HG03342 (cell line): ENCODE measurements at regions not wholly inside any gene's neighbourhood (a gene's known extent, or its start where the extent isn't known, plus 50 kb on each side); places are given as distances from the start of the nearest gene placed in this dataset.
"Not testable (repeated sequence)": the region's sequence is repeated elsewhere in the genome, so short reads cannot be mapped to it uniquely, and the experiment has no call there.

Experiments
- ATAC-seq: cut with Tn5 transposase; IDR thresholded peaks from one replicate; pipeline ENCODE4 v1.9.1; 2021; ENCODE audit warnings: mild to moderate bottlenecking, moderate library complexity; ENCODE audit not compliant: unreplicated experiment

- ATAC-seq = no peak
These were observed 129.9 kb upstream of the FBXO33 start for GRCh38 chr14:39562175-39562574.

- no peak for ATAC-seq
These were observed 126.3 kb upstream of the FBXO33 start for GRCh38 chr14:39558525-39558924.

DNA sequence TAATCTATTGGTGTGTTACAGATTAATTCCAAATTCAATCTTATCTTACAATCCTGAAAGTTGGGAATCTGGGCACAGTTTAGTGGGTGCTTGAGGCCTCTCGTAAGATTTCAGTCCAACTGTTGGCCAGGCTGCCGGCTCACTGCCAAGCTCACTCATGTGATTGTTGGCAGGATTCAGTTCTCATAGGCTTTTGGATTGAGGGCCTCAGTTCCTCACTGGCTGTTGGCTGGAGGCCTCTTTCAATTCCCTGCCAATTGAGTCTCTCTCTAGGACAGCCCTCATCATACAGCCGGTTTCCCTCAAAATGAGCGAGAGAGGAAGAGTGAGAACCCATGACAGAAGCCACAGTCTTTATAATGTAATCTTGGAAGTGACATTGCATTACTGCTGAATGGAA lies 123.5 kb upstream of the FBXO33 start:
- no peak for ATAC-seq

DNA sequence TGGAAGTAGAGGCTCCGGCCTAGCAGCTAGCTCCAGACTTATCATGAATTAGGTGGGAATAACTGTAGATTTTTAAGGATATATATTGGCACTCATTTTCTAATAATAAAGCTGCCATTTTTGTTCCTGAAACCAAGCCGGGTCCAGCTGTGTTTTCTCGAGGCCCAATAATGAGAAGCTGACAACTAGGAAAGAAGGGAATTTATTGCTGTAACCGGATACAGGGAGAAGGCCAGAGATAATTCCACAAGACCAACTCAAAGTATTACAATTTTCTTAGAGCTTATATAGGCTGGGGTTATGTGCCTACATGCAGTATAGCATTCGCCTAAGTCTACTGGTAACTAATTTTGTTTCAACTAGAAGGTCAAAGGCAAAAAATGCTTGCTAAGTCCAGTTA lies 122.3 kb upstream of the FBXO33 start:
- ATAC-seq = no peak

- ATAC-seq = no peak
These were observed 116.1 kb upstream of the FBXO33 start for GRCh38 chr14:39548358-39548757.

DNA sequence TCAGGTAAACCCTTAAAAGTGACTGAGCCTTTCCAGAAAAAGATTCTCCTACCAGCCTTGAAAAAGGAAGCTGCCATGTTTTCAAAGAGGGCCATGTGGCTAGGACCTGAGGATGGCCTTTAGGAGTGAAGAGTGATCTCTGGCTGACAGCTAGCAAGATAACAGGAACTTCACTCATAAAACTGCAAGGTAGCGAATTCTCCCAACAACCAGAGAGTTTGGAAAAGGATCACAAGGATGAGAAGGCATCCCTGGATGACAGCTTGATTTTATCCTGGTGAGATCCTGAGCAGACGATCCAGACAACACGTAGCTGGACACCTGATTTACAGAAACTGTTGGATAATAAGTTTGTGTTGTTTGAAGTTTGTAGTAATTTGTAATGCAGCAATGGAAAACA lies 115.6 kb upstream of the FBXO33 start:
- ATAC-seq = no peak

GRCh38 chr14:39505812-39506211 lies 73.6 kb upstream of the FBXO33 start:
- ATAC-seq = no peak

GRCh38 chr14:39500253-39500652 lies 68.0 kb upstream of the FBXO33 start:
- no peak for ATAC-seq

- ATAC-seq = no peak
These were observed 67.3 kb upstream of the FBXO33 start for GRCh38 chr14:39499514-39499913.

GRCh38 chr14:39497677-39498076 lies 65.4 kb upstream of the FBXO33 start:
- not testable (repeated sequence) for ATAC-seq

- ATAC-seq = no peak
These were observed 60.0 kb upstream of the FBXO33 start for GRCh38 chr14:39492267-39492666.

DNA sequence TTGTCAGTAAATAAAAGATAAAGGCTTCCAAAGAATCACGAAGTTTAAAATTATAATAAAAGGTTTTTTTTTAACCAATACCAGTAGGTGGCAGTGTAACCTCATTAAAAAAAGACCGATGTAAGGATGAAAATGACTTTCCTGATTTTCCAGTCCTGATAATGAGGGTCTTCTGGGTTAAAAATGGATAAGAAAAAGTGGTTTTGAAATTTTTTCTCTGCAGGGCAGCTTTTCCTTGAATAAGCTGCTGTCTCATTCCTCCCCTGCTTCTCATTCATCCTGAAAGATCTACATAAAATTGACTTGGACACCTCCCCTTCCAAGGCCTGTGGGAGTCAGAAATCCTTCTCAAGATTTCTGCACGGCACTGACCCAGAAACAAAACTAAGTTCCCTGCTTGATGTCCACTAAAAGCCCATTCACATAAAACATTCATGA lies 58.9 kb upstream of the FBXO33 start:
- ATAC-seq = no peak

DNA sequence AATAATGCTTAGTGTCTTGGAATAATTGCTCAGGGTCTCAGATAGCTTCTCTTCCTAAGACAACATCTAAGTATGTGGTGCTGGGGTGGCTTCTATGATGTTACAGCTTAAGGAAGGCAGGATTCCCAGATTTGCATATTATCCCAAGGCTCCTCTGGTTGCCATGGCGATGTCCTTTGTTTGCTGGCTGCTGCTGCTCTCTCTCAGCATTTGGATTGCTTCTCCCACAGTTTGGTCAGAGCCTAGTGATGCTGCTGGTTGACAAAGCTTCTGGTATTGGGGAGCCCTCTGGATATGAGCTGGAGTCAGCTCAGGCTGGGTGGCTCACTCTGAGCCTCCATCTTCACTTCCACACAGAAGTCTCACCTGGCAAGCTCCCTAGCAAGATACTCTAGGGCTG lies 56.4 kb upstream of the FBXO33 start:
- ATAC-seq = no peak

DNA sequence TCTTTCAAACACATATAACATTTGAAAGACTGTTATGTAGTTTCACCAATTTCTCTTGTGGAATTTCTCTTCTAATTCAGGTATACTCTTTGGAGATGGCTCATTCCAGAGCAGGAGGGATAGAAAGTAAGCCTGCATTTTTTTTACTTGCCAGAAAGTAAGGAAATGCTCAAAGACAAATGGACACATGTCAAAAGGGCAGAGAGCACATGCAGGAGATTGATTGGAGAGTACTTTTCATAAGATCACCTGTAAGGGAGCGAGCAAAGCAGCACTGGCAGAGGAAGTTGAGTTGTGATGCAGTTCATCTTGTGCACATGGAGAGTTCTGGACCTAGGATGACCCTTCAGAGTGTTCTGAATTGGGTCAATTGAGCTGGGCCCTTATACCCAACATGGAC lies 51.4 kb upstream of the FBXO33 start:
- no peak for ATAC-seq
